Mesenteric fat pad (tissue), 1 donor: ENCODE measurements at regions not wholly inside any gene's neighbourhood (a gene's known extent, or its start where the extent isn't known, plus 50 kb on each side); places are given as distances from the start of the nearest gene placed in this dataset.
"Not testable (repeated sequence)": the region's sequence is repeated elsewhere in the genome, so short reads cannot be mapped to it uniquely, and the experiment has no call there.

Experiments used
- DNase-seq: peaks from one replicate; pipeline ENCODE4 v3.0.0-alpha.2; 2020; ENCODE audit warnings: low spot score
- donor health status: DM: yes; HTN: yes; CAD: no.

DNA sequence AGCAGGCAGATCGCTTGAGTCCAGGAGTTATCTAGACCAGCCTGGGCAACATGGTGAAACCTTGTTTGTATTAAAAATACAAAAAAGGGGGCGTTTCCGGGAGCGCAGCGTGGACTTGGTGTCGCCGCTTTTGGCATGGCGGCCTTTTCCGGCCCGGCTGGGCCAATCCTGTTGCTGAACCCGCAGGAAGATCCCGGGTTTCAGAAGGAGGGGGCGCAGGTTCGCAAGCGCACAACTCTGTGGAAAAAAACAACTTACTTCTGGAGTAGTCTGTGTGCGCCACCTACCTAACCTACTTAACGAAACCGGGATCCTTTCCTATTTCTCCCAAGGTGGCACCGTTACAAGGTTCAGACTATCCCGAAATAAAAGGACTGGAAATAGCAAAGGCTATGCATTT, 198.6 kb downstream of the MSX2 start:
- no peak for DNase-seq

- DNase-seq: no peak
These were observed 196.6 kb downstream of the MSX2 start for GRCh38 chr5:174920906-174921550.

- no peak for DNase-seq
These were observed 195.0 kb downstream of the MSX2 start for GRCh38 chr5:174919351-174919750.

GRCh38 chr5:174918655-174919054, 194.3 kb downstream of the MSX2 start:
- no peak for DNase-seq

- DNase-seq: no peak
These were observed 193.7 kb downstream of the MSX2 start for GRCh38 chr5:174917976-174918554.

DNA sequence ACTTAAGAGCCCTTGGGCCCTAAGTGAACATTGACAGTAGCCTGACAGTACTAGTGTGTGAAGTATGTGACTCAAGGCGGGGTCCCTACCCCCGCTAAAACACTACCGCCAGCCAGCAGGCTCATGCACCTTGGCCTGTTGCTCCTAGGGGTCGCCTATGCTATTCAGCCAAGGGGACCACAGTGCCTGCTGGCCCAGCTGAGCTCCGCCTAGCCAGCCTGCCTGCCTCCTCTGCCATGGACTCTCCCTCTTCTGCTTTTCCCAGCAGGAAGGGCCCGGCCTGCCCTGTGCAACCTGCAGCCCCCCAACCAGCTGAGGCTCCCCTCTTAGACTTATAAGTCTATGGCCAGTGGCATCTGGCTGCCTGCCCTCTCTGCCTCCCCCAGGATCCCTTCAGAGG, 193.1 kb downstream of the MSX2 start:
- not testable (repeated sequence) for DNase-seq

- not testable (repeated sequence) for DNase-seq
These were observed 192.5 kb downstream of the MSX2 start for GRCh38 chr5:174916924-174917323.

- DNase-seq: no peak
These were observed 191.8 kb downstream of the MSX2 start for GRCh38 chr5:174916227-174916626.

DNA sequence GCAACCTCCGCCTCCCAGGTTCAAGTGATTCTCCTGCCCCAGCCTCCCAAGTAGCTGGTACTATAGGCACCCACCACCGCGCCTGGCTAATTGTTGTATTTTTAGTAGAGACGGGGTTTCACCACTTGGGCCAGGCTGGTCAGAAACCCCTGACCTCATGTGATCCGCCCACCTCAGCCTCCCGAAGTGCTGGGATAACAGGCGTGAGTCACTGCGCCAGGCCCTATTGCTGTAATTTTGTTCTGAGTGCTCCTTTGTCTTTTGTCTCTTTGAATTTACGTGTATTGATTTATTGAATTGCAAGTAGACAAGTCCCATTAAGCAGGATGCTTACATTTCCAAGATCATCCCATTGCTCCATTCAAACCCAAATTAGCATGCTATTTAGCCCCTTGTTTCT, 186.7 kb downstream of the MSX2 start:
- no peak for DNase-seq

GRCh38 chr5:174910245-174910737, 185.9 kb downstream of the MSX2 start:
- DNase-seq: no peak

- DNase-seq: no peak
These were observed 178.9 kb downstream of the MSX2 start for GRCh38 chr5:174903172-174903732.

GRCh38 chr5:174901336-174901735, 177.0 kb downstream of the MSX2 start:
- no peak for DNase-seq

DNA sequence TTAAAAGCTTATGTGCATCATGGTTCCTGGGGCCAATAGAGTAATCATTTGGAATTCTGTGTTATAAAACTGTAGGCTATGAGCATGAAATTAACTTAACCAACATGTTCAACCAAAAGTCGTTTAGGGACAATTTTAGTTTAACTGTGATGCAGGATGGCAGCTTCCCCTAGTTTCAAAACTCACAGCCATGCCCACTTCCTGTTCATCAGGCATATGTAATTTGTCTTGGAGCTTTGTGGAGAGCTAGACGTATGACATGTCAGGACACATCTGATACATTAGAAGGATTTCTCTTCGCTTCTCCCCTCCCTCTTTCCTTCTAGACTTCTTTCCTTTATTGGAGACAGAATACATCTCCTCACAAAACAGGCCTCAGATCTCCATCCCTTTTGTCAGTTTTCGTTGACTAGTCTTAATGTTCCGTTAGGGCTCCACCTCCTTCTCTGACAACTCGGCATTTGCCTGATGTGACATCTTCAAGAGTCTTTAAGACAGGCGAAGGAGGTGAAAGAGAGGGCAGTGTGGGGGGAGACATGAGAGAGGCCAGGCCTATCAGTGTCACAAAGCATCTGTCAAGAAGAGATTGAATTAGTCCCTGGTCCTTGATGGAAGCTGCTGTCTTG, 176.0 kb downstream of the MSX2 start:
- DNase-seq: no peak

- DNase-seq: no peak
These were observed 173.0 kb downstream of the MSX2 start for GRCh38 chr5:174897281-174897950.

GRCh38 chr5:174895360-174895759, 171.0 kb downstream of the MSX2 start:
- DNase-seq: no peak

GRCh38 chr5:174892742-174893141, 168.4 kb downstream of the MSX2 start:
- no peak for DNase-seq

GRCh38 chr5:174880412-174881200, 156.2 kb downstream of the MSX2 start:
- not testable (repeated sequence) for DNase-seq

DNA sequence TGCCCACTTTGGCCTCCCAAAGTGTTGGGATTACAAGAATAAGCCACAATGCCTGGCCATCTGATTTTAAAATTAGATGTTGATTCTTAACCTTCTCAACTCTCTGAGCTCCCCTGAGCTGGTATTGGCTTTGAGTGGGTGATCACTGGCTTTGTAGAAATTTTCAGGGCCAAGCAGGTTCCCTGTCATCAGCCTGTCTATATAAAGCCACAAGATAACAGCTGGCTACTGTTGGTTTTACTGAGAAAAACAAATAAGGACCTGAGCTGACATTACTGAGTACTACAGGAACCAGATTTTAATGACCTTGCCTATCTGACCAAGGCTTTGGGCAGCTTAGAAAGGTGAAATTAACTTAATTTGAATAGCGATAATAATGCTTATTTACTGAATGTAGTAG, 153.6 kb downstream of the MSX2 start:
- no peak for DNase-seq

GRCh38 chr5:174872271-174872670, 147.9 kb downstream of the MSX2 start:
- DNase-seq: no peak

GRCh38 chr5:174852143-174852542, 127.8 kb downstream of the MSX2 start:
- no peak for DNase-seq

DNA sequence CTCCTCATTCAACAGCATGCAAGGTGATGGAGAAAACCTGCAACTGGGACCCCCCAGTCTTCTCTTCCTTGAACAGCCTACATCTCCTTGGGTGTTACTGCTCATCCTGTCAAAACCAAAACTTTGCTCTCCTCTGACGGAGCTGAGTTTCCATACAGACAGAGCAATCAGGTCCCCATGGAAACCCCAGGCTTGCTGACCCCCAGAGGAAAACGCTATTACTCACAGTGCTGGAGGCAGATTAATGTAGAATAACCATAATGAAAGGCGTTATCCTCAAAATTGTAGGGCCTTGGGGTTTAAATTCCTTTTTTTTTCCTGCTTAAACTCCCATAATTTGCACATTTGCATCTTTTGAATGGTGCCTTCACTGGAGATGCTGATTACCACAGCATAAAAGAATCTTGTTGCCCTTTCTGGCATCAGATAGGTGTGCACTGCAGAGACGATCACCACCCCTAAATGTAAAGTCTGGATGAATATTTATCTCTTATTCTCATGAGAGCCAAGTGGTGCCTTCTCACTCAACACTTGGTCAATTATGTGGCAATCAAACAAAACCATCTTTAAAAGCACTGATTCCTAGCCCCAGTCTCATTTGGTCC, 126.3 kb downstream of the MSX2 start:
- DNase-seq: no peak
